Lung (tissue), 11 donors: ENCODE measurements at regions not wholly inside any gene's neighbourhood (a gene's known extent, or its start where the extent isn't known, plus 50 kb on each side); places are given as distances from the start of the nearest gene placed in this dataset.
"Not testable (repeated sequence)": the region's sequence is repeated elsewhere in the genome, so short reads cannot be mapped to it uniquely, and the experiment has no call there.

Experiments used
- ATAC-seq: fragments of 200-7000 bp; cut with Tn5 transposase; one replicate; pipeline ENCODE4 v1.9.1; 2020; ENCODE audit warnings: moderate number of reproducible peaks; ENCODE audit not compliant: insufficient read depth, low FRiP score
- DNase-seq, 3 donors: peaks; one replicate each; pipeline ENCODE4 v3.0.0-alpha.2; 2013 to 2017
- H3K27ac ChIP-seq, 2 donors: one replicate each; pipeline ENCODE4 v1.5.1; 2013; ENCODE audit warnings: mild to moderate bottlenecking in 2 of 2, moderate library complexity in 2 of 2, control low read depth in 1 of 2, inconsistent platforms in 1 of 2, low read depth in 1 of 2, low read length in 1 of 2
- H3K27me3 ChIP-seq, 3 donors: one replicate each; pipeline ENCODE4 v1.5.1; 2013; ENCODE audit warnings: low read length in 2 of 3; ENCODE audit not compliant: control insufficient read depth in 3 of 3, insufficient read depth in 3 of 3
- H3K36me3 ChIP-seq, 4 donors: one replicate each; pipeline ENCODE4 v1.5.1; 2013; ENCODE audit warnings: low read length in 4 of 4, mild to moderate bottlenecking in 1 of 4, moderate library complexity in 1 of 4; ENCODE audit not compliant: control insufficient read depth in 4 of 4, insufficient read depth in 4 of 4
- H3K4me1 ChIP-seq, 5 donors: one replicate each; pipeline ENCODE4 v1.5.1; 2013; ENCODE audit warnings: low read length in 5 of 5, mild to moderate bottlenecking in 2 of 5, moderate library complexity in 1 of 5; ENCODE audit not compliant: control insufficient read depth in 5 of 5, insufficient read depth in 5 of 5
- H3K4me3 ChIP-seq: one replicate; pipeline ENCODE4 v1.5.1; 2013; ENCODE audit warnings: mild to moderate bottlenecking, control low read depth, moderate library complexity
- H3K9ac ChIP-seq, 2 donors: one replicate each; pipeline ENCODE4 v1.5.1; 2013; ENCODE audit warnings: low read length in 2 of 2, control low read depth in 1 of 2; ENCODE audit not compliant: insufficient read depth in 1 of 2
- H3K9me3 ChIP-seq, 4 donors: one replicate each; pipeline ENCODE4 v1.5.1; 2013; ENCODE audit warnings: low read length in 3 of 4, mild to moderate bottlenecking in 1 of 4, moderate library complexity in 1 of 4; ENCODE audit not compliant: control insufficient read depth in 4 of 4, insufficient read depth in 3 of 4
- WGBS, 2 donors: extraction: QIAGEN DNeasy Blood & Tissue Kit; methylation state at CpG; one replicate each; pipeline ENCODE4 v1.1.7; 2013; 5-methylcytosine and 5-hydroxymethylcytosine counted together
- TF ChIP-seq, protein P1 (sequence below): IDR thresholded peaks from 2 replicates; pipeline ENCODE4 v1.5.1; 2012; ENCODE audit warnings: mild to moderate bottlenecking; ENCODE audit errors: control extremely low read depth, extremely low read depth
- donor health status: control.
- donor health status: control.
- donor health status: Bipolar disorder and iron deficiency.
- donor health status: healthy.
- donor health status: DM: yes; HTN: yes; CAD: no.

- H3K36me3 ChIP-seq = no peaks in the 10 kb centered on the region
- no peak overlapping the region for H3K27ac ChIP-seq
- no peaks in the 10 kb centered on the region for H3K27me3 ChIP-seq
- H3K4me3 ChIP-seq = no peak overlapping the region
- WGBS, 2 donors = 76 to 86% methylated on average over 4 of the region's 4 CpGs
- H3K9me3 ChIP-seq = peaks cover 0 to 13% (median 4%) of the 10 kb centered on the region in 4 donors
- H3K9ac ChIP-seq = no peak overlapping the region
- TF ChIP-seq, protein P1, sequence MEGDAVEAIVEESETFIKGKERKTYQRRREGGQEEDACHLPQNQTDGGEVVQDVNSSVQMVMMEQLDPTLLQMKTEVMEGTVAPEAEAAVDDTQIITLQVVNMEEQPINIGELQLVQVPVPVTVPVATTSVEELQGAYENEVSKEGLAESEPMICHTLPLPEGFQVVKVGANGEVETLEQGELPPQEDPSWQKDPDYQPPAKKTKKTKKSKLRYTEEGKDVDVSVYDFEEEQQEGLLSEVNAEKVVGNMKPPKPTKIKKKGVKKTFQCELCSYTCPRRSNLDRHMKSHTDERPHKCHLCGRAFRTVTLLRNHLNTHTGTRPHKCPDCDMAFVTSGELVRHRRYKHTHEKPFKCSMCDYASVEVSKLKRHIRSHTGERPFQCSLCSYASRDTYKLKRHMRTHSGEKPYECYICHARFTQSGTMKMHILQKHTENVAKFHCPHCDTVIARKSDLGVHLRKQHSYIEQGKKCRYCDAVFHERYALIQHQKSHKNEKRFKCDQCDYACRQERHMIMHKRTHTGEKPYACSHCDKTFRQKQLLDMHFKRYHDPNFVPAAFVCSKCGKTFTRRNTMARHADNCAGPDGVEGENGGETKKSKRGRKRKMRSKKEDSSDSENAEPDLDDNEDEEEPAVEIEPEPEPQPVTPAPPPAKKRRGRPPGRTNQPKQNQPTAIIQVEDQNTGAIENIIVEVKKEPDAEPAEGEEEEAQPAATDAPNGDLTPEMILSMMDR = no peak
- DNase-seq = no peak
- no peak for ATAC-seq
- H3K4me1 ChIP-seq = no peaks in the 10 kb centered on the region
Measured at GRCh38 chr10:65275296-65275695, 1650.5 kb upstream of the LRRTM3 start.

GRCh38 chr10:65284495-65285041, 1641.3 kb upstream of the LRRTM3 start:
- DNase-seq (no peak), ATAC-seq (no peak)
- Histone ChIP-seq H3K36me3 (no peaks in the 10 kb centered on the region), H3K27me3 (no peaks in the 10 kb centered on the region), H3K9ac (no peak overlapping the region), H3K4me3 (no peak overlapping the region), H3K27ac (no peak overlapping the region), H3K9me3 (peaks cover 0 to 6% (median 3%) of the 10 kb centered on the region in 4 donors), H3K4me1 (no peaks in the 10 kb centered on the region)
- 83 to 92% methylated on average over 5 of the region's 5 CpGs for WGBS, 2 donors
- TF ChIP-seq, protein P1 = no peak

- ATAC-seq, DNase-seq, H3K27ac ChIP-seq, H3K4me3 ChIP-seq, H3K27me3 ChIP-seq, H3K9ac ChIP-seq, H3K4me1 ChIP-seq, H3K36me3 ChIP-seq, H3K9me3 ChIP-seq: not testable (repeated sequence)
- 86 to 89% methylated on average over 3 of the region's 3 CpGs for WGBS, 2 donors
Measured at GRCh38 chr10:65285726-65286125, 1640.1 kb upstream of the LRRTM3 start.

DNA sequence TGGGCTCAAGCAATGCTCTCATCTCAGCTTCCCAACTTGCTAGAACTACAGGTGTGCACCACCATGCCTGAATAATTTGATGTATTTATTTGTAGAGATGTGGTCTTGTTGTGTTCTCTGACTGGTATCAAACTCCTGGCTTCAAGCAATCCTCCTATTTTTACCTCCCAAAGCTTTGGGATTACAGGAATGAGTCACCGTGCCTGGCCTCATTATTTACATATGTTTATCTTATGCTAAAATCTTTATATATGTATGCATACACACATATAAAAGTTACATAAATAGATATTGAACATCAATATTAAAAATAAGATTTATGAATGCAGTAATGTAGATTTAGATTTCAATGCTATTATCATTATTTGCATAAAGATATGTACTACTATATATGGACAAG, 1634.5 kb upstream of the LRRTM3 start:
- H3K4me3 ChIP-seq = no peak overlapping the region
- ATAC-seq (no peak), DNase-seq (no peak)
- H3K9me3 ChIP-seq = no peaks in the 10 kb centered on the region
- no peaks in the 10 kb centered on the region for H3K36me3 ChIP-seq
- H3K27me3 ChIP-seq = no peaks in the 10 kb centered on the region
- H3K9ac ChIP-seq = no peak overlapping the region
- WGBS, 2 donors = 92% methylated on average over 1 of the region's 1 CpG
- no peaks in the 10 kb centered on the region for H3K4me1 ChIP-seq
- no peak overlapping the region for H3K27ac ChIP-seq
- TF ChIP-seq, protein P1 = no peak
